ENCODE measurements at regions not wholly inside any gene's neighbourhood (a gene's known extent, or its start where the extent isn't known, plus 50 kb on each side); places are given as distances from the start of the nearest gene placed in this dataset.

DNA sequence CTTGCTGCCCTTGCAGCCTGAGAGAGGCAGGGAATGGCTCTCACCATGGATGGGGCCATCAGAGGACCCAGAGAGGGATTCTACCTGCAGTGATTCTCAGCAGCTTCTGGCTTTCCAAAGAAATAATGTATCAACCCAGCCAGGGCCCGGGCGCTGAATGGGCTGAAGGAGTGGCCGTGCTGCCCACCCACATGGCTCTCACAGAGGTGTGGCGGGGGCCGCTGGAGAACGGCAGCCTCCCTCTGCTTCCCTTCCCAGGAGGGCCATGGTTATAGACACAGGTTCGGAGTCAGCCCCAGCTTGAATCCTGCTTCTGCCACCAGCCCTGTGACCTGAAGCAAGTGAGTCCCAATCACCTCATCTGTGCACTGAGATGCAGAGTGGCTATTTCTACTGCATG is 82.7 kb downstream of the THAP12 start:
- no peak for DNase-seq

DNA sequence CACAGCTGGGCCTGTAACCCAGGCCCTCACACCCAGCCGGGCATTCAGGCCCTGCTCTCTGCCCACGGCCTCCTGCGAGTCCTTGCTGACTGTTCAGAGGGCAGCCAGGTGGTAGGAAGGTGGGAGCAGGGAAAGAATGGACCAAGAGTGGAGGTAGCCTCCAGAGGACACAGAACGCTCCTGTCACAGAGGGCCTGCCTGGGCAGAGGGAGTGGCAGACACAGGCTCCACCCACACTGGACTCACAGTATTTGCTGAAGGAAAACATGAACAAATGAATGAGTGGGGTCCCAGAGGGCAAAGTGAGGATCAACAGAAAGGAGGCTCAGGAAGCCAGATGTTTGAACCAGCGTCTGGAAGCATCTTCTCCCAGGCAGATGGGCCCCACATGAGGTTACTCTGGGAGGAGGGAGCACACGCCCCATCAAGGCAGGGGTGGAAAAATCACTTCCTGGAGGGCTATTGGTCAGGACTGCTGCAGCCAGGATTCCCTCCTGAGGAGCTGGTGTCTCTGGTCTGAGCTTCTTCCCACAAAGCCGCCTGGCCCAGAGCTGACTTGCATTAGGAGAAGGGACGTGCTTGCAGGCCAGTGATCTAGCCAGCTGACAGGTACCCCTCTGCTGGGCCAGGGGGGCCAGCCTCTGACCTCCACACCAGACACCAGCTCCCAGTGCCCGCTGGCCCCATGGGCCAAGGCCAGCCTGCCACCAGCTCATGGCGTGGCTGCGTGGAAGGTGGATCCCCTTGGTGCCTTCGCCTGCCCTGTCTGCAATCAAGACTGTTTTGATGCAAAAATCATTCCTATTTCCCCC is 84.0 kb downstream of the THAP12 start:
- DNase-seq = no peak

- peak; percentile 25 for DNase-seq
Observed at GRCh38 chr11:76293189-76293631, 86.9 kb upstream of the WNT11 start.

- DNase-seq = no peak
Observed at GRCh38 chr11:76292583-76293188, 86.4 kb upstream of the WNT11 start.

DNA sequence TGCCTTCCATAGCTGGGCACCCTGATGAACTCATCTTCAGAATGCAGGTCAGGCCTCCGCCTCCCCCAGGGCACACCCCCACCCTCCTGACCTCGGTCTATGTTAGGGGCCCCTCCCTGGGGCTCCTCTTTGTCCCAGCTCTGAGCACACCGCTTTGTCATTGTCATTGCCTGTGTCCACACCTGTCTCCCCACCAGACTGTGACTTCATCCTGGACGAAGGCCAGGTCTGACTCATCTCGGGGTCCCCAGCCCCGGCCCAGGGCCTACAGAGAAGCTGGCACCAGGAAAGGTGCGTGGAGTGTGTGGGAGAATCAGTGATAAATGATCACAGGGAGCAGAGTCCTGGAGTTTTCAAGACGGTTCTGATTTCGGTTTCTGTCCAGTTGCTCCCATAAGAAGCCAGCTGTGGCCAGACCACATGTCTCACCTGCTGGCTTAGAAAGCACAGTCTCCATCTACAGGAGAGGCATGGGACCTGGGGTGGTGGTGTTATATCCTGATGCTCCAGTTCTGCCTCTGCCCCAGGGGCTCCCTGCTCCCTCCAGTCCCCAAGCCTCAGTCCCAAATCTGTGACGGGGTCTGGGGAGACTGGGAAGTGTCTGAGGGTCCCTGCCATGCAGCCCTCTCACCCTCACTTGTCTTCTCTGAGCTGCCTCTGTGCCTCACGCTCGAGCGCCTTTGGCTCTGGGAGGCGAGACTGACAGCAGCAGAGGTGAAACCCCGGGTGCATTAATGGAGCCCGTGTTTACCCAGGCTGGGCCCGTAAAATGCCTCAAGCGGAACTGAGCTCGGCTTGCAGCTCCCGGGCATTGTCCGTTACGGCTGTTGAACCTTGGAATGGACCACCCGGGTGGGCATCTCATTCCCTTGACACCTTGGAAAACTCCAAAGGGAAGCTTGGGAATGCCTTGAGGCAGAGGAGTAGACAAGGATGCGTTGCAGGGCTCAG is 85.5 kb upstream of the WNT11 start:
- no peak for DNase-seq

DNA sequence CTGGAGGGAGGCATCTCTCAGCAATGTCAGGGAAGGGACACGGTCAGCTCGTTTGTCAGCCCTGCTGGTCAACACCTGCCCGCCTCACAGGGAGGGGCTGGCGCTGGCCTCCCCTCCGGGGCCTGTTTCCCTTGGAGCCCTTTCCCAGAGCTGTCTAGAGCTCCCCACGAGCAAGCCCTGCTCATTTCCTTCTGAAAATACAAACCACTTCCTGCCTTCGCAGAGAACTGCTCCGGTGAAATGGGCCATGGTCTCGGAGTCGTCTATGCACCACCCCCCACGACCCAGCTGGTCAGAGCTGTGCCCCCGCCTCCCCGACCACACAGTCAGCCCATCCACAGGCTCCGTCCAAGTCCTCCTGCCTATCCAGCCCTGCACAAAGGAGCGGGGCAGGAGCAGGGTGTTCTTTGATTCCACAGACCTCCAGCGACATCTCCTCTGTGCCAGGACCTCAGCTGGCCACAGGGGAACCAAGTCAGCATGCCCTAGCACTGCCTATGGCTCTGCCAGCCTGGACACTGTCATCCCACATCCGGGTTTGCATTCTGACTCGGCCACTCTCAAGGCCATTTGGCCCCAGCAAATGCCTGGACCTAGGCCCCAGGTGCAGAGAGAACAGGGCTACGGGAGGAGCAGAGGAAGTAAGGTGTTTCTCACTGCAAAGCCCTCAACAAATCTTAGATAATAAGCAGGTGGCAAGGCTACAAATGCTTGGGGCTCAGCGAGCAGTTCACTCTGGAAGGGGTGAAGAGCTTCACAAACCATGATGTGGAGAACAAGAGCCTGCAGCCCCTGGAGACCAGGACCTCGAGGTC is 82.1 kb upstream of the WNT11 start:
- DNase-seq = peak; percentile 18 to 29

GRCh38 chr11:76287227-76287626 is 80.9 kb upstream of the WNT11 start:
- no peak for DNase-seq

DNA sequence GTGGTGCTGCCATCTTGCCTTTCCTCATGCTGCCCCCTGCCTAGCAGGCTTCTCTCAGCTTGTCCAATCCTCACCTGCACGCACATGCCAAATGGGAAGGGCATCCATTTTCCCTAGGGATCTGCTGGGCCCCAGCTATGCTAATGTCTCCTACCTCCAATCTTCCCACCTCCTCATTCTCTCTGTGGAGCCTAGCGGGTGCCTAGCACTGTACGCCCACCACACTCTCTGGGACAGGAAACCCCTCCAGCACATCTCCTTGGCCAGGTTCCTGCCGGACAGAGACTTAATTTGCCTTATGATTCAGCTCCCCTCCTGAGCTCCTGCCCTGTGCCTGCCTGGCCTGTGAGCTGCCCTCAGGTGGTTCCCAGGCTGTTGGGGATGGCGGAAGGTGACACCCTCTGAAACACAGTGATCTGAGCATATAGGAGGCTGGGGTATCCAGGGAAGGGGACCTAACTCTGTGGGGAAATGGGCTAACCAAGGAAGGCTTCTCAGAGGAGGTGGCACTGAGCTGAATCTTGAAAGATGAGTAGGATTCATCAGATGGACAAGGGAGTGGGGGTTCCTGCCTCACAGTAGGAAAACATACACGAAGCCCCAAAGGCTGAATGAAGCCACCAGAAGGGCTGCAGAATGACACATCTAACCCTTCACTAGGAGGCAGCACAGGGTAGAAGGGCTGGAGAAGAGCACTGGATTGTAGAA is 79.2 kb upstream of the WNT11 start:
- no peak for DNase-seq

- DNase-seq = no peak
Observed at GRCh38 chr11:76284161-76284560, 77.9 kb upstream of the WNT11 start.

GRCh38 chr11:76282811-76283595 is 76.7 kb upstream of the WNT11 start:
- no peak for DNase-seq

GRCh38 chr11:76282172-76282571 is 75.9 kb upstream of the WNT11 start:
- no peak for DNase-seq

DNA sequence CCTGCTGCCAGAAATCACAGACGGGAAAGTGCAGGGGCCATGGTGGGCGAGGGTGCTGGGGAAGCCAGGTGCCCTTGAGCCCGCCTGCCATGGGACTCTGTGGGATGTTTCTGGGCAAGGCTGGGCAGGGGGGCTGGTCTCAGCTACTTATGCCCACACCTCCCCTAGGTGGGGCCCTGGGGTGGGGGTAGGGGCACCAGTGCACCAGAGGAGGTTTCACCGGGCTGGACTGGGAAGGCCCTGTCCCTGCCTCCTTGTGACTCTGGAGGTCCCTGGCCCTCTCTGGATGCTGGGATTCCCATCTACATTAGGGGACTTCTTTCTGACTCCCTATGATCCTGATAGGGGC is 75.2 kb upstream of the WNT11 start:
- no peak for DNase-seq

- no peak for DNase-seq
Observed at GRCh38 chr11:76280882-76281557, 74.7 kb upstream of the WNT11 start.

DNA sequence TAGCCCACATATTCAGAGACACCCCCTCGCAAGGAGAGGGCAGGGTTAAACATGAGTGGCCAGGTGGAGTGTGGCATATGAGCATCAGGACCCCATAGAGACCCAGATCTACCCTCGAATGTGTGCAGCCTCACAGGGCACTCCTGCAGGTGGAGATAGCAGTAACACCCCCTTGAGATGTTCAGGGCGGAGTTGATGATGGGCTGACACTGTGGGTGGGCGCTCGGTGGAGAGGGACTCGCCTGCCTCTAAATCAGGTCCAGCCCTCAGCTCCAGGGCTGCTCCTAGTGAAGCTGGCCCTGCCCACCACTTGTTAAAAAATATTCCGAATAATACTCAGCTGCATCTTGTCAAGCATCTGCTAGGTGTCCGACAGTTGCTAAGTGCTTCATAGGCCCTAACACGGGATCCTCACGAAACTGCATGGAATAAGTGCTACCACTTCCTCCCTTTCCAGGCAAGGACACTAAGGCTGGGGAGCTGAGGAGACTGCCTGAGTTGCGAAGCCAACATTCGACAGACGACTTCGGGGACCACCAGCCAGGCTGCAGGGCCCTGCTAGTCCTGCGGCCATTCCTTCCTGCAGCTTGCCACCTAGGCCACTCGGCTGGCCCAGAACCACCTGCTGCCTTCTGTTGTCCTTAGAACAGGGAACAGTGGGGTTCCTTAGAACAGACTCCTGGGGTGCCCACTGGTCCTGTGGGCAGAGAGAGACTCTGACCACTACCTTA is 74.0 kb upstream of the WNT11 start:
- no peak for DNase-seq

DNA sequence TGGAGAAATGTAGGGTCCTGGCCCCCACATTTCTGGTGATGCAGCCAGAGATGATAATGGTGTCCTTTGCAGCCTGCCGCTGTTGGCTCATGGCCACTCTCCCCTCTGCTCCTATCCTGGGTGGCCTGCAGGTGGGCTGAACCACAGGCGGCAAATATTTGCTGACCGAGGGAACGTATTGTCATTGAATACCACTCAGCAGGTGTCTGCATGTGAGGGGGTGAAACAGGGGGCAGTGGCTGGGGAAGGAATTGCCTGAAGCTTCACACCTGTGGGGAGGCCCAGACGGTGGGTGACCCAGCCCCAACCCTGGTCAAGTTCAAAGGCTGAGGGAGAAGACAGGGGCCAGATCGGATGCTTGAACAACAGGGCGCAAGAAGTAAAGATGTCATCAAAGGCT is 73.3 kb upstream of the WNT11 start:
- no peak for DNase-seq

DNA sequence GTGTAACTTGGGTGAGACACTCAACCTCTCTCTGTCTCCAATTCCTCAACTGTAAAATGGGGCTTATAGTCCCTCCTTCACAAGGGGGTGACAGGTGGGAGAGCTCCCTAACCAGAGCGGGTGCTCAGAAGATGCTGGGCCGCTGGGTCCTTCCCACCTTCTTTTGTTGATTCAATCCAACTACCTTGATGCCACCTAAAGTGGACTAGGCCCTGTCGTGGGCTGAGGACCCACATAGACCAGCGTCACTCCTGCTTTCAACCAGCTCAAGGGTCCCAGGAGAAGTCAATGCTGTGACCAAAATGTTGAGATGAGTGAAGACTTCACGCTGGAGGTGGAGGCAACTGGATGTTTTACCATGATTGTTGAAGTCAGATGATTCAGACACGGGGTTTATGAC is 72.7 kb upstream of the WNT11 start:
- no peak for DNase-seq

DNA sequence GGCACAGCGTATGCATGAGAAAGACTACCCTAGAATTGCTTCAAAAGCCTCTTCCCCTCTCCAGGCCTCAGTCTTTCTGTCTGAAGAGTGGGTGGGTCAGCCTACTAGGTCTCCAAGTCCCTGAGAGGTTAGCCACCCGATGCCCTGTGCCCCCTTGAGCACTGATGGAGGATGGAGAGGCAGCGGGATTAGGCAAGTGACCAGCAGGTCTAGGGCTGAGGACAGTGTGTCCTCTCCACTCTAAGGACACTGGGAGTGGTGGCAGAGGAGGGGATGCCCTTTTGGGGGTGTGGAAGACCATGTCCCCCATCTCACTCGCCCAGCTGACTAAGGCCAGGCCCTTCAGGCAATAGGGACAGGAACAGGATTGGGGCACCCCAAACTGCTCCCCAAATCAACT is 72.2 kb upstream of the WNT11 start:
- DNase-seq = no peak

DNA sequence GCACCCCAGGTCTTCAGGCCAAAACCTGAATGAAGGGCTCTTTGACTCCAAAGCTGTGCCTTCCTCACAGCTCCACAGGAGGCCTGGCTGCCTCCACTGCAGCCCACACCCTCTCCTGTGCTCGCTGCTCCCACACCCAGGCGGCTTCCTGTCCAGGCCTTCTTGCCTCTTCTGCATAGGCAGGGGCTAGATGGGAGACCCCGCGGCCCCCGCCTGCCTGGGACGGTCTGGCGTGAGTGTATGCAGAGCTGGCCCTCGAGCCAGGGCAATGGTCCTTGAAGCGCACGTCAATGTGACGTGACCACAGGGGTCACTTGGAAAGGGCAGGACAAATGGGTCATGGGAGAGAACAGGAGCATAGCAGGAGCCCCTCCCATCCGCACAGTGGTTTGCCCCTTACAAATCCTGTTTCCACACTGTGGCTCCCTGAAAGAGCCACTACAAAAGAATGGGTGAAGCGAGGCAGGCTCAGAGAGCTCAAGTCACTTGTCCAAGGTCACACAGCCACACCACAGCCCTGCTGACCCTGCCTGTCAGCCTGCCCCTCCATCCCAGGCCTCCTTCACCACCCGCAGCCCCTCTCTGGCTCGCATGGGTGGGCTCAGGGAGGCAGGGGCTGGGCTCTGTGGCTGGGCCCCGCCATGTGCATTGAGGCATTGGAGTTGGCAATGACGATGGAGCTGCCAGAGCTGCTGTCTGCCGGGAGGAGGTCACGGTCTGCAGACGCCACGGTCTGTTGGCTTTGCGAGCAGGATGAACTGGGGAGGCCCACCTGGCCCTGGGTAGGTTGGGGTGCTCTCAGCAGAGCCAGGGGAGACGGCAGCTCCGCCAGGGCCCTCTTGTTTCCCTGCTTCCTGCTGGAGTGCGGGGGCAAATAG is 71.2 kb upstream of the WNT11 start:
- DNase-seq = no peak

GRCh38 chr11:76276781-76277155 is 70.5 kb upstream of the WNT11 start:
- DNase-seq = no peak

Measured in stimulated activated CD4-positive, alpha-beta T cell treated with anti-CD3 and anti-CD28 coated beads, Interleukin-2, amount 100 ng/mL, for 24 hours (primary cell).